ENCODE measurements at regions not wholly inside any gene's neighbourhood (a gene's known extent, or its start where the extent isn't known, plus 50 kb on each side); places are given as distances from the start of the nearest gene placed in this dataset.
"Not testable (repeated sequence)": the region's sequence is repeated elsewhere in the genome, so short reads cannot be mapped to it uniquely, and the experiment has no call there.

GRCh38 chr6:103801901-103802479 is 1057.7 kb downstream of the HACE1 start:
- not testable (repeated sequence) for DNase-seq (ENCODE audit: low read depth, low spot score)

- no peak for DNase-seq (ENCODE audit: low read depth, low spot score)
Observed at GRCh38 chr6:103799971-103800670, 1059.6 kb downstream of the HACE1 start.

DNA sequence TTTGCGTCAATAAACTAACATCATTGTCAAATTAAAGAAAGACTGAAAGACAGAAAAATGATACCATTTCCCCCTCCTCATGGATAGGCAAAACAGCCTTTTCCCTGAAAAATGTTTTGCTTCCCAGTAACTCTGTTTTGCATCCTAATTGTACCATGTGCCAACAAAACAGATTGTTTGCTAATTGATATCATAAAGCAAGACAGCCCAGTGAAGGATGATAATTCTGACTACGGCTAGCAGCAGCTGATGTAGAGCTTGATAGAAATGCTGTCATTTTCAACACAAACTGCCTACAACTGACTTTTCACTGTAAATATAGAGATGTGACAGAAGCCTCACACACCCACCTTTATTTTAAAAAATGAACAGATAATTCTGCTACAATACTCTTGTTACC is 1061.6 kb downstream of the HACE1 start:
- no peak for DNase-seq (ENCODE audit: low read depth, low spot score)

DNA sequence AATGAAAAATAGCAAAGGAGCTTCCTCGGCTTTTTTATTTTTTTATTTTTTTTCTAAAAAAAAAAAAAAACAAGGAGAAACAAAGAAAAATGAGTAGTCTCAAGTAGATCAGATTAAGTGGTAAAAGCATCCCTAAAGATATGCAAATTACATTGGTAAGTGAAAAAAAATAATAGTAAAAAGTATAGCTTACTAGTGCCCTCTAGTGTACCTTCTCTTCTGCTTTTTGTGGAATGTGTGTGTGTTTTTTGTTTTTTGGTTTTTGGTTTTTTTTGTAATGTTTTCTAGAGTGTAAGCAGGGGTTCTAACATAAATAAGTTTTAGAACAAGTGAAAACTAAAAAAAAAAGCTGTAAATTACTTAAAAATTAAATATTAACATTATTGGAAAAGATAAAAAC is 1062.0 kb downstream of the HACE1 start:
- DNase-seq (ENCODE audit: low read depth, low spot score) = no peak

DNA sequence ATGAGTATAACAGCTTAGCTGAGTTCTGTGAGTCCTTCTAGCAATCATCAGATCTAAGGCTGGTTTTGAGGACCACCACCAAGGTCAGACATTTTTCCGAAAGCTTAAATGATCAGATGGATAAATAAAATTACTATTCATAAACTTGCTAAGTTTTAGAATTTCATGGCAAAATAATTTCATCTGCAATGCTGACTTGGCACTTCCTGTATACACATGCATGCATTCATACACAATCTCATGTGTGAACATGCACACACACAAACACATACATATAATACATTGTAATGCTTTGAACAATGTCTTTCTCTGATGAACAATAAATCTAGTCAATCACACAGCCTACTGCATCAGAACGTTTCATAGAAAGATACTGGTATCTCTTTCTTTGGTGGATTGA is 1068.3 kb downstream of the HACE1 start:
- DNase-seq (ENCODE audit: low read depth, low spot score) = no peak

- no peak for DNase-seq (ENCODE audit: low read depth, low spot score)
Observed at GRCh38 chr6:103784117-103784516, 1075.6 kb downstream of the HACE1 start.

GRCh38 chr6:103783329-103783728 is 1076.4 kb downstream of the HACE1 start:
- DNase-seq (ENCODE audit: low read depth, low spot score) = no peak

DNA sequence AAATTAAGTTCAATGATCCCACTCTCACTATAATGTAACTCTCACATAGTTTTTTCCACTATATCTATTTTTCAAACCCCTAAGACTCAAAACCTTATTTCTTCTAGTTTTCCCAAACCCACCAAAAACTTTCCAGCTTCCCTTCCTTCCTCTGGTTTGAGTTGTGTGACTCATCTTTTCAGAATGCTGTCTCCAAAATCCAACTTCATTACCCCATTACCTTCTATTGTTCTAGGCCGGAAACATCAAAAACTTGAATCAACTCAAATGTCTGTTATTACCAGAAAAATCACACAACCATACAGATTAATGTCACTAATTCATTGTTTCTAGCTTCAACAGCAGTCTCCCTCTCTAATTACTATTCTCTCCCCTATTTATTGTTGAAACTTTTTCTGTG is 1090.3 kb downstream of the HACE1 start:
- DNase-seq (ENCODE audit: low read depth, low spot score) = peak; percentile 49

DNA sequence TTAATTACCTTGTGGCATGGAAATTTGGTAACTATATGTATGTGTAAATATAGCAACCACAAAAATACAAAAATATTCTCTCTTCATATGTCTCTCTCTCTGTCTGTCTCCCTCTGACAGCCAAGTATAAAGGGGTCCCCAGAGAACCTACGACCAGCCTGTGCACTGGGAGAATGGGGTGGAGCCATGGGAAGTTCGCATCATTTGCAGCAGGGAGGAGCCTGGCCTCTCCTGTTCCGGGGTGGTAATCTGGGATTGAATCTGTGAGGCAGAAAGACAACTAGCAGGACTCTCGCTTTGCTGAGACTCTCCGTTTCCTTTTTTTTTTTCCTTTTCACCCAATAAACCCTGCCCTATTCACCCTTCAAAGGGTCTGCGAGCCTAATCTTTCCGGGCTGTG is 1109.1 kb downstream of the HACE1 start:
- DNase-seq (ENCODE audit: low read depth, low spot score) = no peak

GRCh38 chr6:103734016-103734415 is 1125.7 kb downstream of the HACE1 start:
- no peak for DNase-seq (ENCODE audit: low read depth, low spot score)

- DNase-seq (ENCODE audit: low read depth, low spot score) = no peak
Observed at GRCh38 chr6:103729658-103730057, 1130.1 kb downstream of the HACE1 start.

DNA sequence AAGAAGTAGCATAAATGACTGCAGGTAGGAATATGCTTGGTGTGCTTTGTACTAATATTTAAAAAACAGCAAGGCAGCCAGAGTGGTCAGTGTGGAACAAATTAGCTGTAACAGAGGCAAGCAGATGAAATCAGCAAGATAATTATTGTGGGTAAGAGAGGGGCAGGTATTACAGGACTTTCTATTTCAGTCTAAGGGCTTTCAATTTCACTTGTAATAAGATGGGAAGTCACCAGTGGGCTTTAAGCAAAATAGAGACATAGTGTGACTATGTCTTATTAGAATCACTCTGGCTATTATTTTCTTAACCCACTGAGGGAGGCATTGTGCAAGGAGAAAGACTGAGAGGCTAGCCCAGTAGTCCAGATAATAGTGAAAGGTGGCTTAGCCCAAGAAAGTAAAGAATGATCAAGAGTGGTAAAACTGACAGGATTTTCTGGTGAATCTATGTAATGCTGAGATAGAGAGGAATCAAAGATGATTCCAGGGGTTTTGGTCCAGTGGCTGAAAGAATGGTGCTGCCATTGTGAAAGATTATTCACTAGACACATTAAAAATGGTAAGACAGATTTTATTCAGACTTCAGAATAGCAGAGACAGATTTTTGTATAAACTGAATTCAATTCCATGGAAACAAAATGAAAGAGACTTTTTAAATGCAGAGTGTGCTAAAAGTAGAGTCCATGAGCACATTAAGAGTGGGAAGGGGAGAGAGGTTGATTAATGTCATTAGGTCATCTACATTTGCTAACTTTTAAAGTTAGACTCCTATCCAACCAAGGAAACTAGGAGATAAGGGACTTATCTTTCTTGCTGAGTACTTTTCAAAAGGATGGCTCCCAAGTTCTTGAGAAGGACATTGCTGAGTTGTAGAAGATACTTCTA is 1136.0 kb downstream of the HACE1 start:
- DNase-seq (ENCODE audit: low read depth, low spot score) = no peak

- no peak for DNase-seq (ENCODE audit: low read depth, low spot score)
Observed at GRCh38 chr6:103722683-103723082, 1137.0 kb downstream of the HACE1 start.

GRCh38 chr6:103721923-103722322 is 1137.8 kb downstream of the HACE1 start:
- no peak for DNase-seq (ENCODE audit: low read depth, low spot score)

GRCh38 chr6:103720393-103720792 is 1139.3 kb downstream of the HACE1 start:
- no peak for DNase-seq (ENCODE audit: low read depth, low spot score)

- no peak for DNase-seq (ENCODE audit: low read depth, low spot score)
Observed at GRCh38 chr6:103719545-103719944, 1140.2 kb downstream of the HACE1 start.

DNA sequence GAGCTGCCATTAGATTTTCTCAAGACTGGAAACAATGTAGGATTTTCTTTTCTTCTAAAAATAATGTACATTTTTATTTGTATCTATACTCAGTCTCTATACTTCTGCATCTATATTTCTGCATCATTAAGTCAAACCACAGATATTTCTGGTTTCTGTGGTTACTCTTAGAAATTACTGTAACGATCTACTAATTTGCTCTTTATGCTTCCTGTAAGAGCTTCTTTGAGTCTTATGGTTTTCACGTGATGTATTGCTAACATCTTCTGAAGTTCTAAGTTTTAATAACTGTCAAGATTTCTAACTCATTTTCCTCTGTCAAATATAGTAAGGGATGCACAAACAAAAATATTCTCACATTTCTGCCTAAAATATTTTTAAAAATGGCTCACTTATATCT is 1144.5 kb downstream of the HACE1 start:
- no peak for DNase-seq (ENCODE audit: low read depth, low spot score)

GRCh38 chr6:103709236-103709635 is 1150.5 kb downstream of the HACE1 start:
- DNase-seq (ENCODE audit: low read depth, low spot score) = not testable (repeated sequence)

GRCh38 chr6:103707596-103708325 is 1152.0 kb downstream of the HACE1 start:
- no peak for DNase-seq (ENCODE audit: low read depth, low spot score)

DNA sequence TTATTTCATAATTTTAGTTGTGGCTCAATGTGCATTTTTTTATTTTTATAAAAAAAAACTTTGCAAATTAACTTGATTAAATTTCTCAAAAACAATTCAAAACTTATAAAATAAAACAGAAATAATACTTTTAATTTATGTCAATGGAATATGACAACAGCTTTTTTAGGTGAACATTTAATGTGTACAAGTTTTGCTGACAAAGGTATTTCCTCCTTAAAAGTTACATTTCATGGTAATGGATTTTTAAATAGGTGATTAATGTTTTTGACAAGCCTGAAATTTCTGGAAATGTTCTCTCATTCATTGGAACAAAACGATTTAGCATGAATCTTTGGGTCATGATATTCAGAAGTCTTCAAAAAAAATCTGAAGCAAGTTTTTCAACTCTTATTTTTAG is 1160.0 kb downstream of the HACE1 start:
- no peak for DNase-seq (ENCODE audit: low read depth, low spot score)

GRCh38 chr6:103687430-103687829 is 1172.3 kb downstream of the HACE1 start:
- no peak for DNase-seq (ENCODE audit: low read depth, low spot score)

- DNase-seq (ENCODE audit: low read depth, low spot score) = no peak
Observed at GRCh38 chr6:103680116-103680515, 1179.6 kb downstream of the HACE1 start.

Data from pulmonary artery endothelial cell (primary cell).